ENCODE measurements at regions not wholly inside any gene's neighbourhood (a gene's known extent, or its start where the extent isn't known, plus 50 kb on each side); places are given as distances from the start of the nearest gene placed in this dataset.
A peak's percentile ranks its signal among the peaks of the same experiment; 100 is the strongest.

DNA sequence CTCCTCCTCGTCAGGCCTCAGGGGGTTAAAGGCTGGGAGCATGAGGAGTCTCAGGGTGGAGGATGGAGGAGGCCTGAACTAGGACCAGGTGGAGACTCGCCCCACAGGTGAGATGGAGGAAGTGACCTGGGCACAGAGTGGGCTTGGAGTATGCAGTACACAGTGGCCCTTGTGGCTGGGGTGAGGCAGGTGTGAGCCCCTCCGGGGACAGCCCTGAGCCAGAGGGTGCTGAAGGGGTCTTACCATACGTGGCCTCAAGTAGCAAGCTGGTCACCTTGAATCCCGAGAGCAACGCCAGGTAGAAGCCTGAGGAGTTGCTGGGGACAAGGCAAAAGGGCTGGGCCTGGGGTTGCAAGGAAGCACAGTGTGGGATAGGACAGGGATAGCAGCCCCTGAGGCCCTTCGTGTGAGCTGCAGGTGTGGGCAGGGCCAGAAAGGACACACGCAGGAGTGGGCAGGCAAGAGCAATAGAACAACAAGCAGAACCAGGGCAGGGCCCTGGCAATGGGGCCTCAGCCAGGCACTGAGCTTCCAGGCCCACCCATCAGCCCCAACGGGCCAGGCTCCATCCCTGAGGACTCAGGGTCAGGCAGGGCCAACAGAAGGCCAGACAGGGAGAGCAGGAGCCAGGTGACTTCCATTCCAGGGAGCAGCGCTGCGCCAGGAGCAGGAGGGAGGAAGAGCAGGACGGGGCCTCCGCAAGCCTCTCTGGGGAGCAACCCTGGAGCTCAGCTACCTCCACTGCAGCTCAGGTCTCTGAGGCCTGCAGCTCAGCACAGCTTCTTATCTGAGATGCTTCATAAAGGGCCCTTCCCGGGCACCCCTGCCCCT lies 64.2 kb upstream of the TNRC6C start:
- ChIA-PET CTCF (interaction anchor here (0.6 to 1.4 kb wide), 4 partner anchors 8 to 125 kb away, joined by 3 to 5 read pairs (median 3); no protein-coding TSS in a partner anchor), POLR2A (interaction anchor here (1.5 kb wide), 1 partner anchor 64 kb away, joined by 14 read pairs; the partner anchor contains the start of gene TNRC6C)
- Histone ChIP-seq H3K36me3 (ENCODE audit: control insufficient read depth in 2 of 2, insufficient read depth in 1 of 2, low read length in 2 of 2) (no peaks in the 10 kb centered on the region), H3K4me1 (ENCODE audit: control insufficient read depth, insufficient read depth, low read length) (no peaks in the 10 kb centered on the region), H3K4me3 (ENCODE audit: low read depth, low read length) (no peak overlapping the region), H3K9me3 (ENCODE audit: control insufficient read depth, insufficient read depth, low read depth, low read length) (no peaks in the 10 kb centered on the region), H3K27ac (ENCODE audit: extremely low read depth, low read depth, low read length) (no peak overlapping the region)
- TF ChIP-seq EGR2 (tag by site-specific recombination; IDR thresholded peaks at IDR 0.05; ENCODE audit: low read depth) (no peak), ZBTB17 (tag by site-specific recombination; IDR thresholded peaks at IDR 0.05) (peak; percentile 72)
- TF ChIP-seq, protein P1, sequence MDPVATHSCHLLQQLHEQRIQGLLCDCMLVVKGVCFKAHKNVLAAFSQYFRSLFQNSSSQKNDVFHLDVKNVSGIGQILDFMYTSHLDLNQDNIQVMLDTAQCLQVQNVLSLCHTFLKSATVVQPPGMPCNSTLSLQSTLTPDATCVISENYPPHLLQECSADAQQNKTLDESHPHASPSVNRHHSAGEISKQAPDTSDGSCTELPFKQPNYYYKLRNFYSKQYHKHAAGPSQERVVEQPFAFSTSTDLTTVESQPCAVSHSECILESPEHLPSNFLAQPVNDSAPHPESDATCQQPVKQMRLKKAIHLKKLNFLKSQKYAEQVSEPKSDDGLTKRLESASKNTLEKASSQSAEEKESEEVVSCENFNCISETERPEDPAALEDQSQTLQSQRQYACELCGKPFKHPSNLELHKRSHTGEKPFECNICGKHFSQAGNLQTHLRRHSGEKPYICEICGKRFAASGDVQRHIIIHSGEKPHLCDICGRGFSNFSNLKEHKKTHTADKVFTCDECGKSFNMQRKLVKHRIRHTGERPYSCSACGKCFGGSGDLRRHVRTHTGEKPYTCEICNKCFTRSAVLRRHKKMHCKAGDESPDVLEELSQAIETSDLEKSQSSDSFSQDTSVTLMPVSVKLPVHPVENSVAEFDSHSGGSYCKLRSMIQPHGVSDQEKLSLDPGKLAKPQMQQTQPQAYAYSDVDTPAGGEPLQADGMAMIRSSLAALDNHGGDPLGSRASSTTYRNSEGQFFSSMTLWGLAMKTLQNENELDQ (tag by site-specific recombination; IDR thresholded peaks at IDR 0.05; ENCODE audit: low read depth): no peak
- TF ChIP-seq, protein P2, sequence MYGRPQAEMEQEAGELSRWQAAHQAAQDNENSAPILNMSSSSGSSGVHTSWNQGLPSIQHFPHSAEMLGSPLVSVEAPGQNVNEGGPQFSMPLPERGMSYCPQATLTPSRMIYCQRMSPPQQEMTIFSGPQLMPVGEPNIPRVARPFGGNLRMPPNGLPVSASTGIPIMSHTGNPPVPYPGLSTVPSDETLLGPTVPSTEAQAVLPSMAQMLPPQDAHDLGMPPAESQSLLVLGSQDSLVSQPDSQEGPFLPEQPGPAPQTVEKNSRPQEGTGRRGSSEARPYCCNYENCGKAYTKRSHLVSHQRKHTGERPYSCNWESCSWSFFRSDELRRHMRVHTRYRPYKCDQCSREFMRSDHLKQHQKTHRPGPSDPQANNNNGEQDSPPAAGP (tag by site-specific recombination; IDR thresholded peaks at IDR 0.05): no peak
- TF ChIP-seq, protein P3, sequence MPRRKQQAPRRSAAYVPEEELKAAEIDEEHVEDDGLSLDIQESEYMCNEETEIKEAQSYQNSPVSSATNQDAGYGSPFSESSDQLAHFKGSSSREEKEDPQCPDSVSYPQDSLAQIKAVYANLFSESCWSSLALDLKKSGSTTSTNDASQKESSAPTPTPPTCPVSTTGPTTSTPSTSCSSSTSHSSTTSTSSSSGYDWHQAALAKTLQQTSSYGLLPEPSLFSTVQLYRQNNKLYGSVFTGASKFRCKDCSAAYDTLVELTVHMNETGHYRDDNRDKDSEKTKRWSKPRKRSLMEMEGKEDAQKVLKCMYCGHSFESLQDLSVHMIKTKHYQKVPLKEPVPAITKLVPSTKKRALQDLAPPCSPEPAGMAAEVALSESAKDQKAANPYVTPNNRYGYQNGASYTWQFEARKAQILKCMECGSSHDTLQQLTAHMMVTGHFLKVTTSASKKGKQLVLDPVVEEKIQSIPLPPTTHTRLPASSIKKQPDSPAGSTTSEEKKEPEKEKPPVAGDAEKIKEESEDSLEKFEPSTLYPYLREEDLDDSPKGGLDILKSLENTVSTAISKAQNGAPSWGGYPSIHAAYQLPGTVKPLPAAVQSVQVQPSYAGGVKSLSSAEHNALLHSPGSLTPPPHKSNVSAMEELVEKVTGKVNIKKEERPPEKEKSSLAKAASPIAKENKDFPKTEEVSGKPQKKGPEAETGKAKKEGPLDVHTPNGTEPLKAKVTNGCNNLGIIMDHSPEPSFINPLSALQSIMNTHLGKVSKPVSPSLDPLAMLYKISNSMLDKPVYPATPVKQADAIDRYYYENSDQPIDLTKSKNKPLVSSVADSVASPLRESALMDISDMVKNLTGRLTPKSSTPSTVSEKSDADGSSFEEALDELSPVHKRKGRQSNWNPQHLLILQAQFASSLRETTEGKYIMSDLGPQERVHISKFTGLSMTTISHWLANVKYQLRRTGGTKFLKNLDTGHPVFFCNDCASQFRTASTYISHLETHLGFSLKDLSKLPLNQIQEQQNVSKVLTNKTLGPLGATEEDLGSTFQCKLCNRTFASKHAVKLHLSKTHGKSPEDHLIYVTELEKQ (tag by site-specific recombination; IDR thresholded peaks at IDR 0.05; ENCODE audit: borderline replicate concordance): no peak

DNA sequence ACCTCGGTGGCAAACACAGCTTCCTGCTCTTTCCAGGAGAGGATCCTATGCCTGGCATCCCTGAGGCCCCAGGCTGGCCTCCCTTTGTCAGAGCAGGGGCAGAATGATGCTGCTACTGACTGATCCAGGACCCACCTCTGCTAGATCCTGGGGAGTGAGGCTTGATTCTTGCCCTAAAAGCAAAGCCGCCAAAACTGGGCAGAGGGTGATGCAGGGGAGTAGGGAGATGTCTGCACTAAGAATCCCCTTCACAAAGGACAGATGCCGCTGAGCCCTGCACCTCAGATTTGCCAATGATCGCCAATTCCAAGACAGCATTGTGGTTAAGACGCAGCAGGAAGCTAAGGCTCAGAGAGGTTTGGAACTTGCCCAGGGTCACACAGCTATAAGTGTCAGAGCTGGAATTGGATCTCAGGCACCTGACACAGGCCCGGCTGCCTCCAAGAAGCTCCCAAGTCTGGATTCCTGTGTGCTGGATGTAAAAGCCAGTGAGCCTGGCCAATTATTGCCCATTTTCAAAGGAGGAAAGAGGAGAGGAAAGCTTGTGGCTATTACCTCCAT lies 60.7 kb upstream of the TNRC6C start:
- Histone ChIP-seq H3K27ac (ENCODE audit: extremely low read depth, low read depth, low read length) (no peak overlapping the region), H3K4me3 (ENCODE audit: low read depth, low read length) (no peak overlapping the region), H3K36me3 (ENCODE audit: control insufficient read depth in 2 of 2, insufficient read depth in 1 of 2, low read length in 2 of 2) (no peaks in the 10 kb centered on the region), H3K9me3 (ENCODE audit: control insufficient read depth, insufficient read depth, low read depth, low read length) (no peaks in the 10 kb centered on the region), H3K4me1 (ENCODE audit: control insufficient read depth, insufficient read depth, low read length) (no peaks in the 10 kb centered on the region)
- TF ChIP-seq ZNF785 (tag by site-specific recombination; IDR thresholded peaks at IDR 0.05) (no peak), ZNF768 (tag by site-specific recombination; IDR thresholded peaks at IDR 0.05) (0 out of 2 replicates have a peak, but pooled peaks have one; percentile 47), ZNF239 (tag by site-specific recombination; IDR thresholded peaks at IDR 0.05) (no peak), ZNF133 (tag by site-specific recombination; IDR thresholded peaks at IDR 0.05) (no peak), SCRT2 (tag by site-specific recombination; IDR thresholded peaks at IDR 0.05) (no peak)
- TF ChIP-seq, protein P4, sequence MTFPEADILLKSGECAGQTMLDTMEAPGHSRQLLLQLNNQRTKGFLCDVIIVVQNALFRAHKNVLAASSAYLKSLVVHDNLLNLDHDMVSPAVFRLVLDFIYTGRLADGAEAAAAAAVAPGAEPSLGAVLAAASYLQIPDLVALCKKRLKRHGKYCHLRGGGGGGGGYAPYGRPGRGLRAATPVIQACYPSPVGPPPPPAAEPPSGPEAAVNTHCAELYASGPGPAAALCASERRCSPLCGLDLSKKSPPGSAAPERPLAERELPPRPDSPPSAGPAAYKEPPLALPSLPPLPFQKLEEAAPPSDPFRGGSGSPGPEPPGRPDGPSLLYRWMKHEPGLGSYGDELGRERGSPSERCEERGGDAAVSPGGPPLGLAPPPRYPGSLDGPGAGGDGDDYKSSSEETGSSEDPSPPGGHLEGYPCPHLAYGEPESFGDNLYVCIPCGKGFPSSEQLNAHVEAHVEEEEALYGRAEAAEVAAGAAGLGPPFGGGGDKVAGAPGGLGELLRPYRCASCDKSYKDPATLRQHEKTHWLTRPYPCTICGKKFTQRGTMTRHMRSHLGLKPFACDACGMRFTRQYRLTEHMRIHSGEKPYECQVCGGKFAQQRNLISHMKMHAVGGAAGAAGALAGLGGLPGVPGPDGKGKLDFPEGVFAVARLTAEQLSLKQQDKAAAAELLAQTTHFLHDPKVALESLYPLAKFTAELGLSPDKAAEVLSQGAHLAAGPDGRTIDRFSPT (tag by site-specific recombination; IDR thresholded peaks at IDR 0.05): no peak
- ChIA-PET POLR2A (interaction anchor here (2.6 kb wide), 1 partner anchor 61 kb away, joined by 10 read pairs; the partner anchor contains the start of gene TNRC6C), CTCF (interaction anchor here (1.1 kb wide), 1 partner anchor 52 kb away, joined by 4 read pairs; no protein-coding TSS in a partner anchor)
